ENCODE measurements at regions not wholly inside any gene's neighbourhood (a gene's known extent, or its start where the extent isn't known, plus 50 kb on each side); places are given as distances from the start of the nearest gene placed in this dataset.

DNA sequence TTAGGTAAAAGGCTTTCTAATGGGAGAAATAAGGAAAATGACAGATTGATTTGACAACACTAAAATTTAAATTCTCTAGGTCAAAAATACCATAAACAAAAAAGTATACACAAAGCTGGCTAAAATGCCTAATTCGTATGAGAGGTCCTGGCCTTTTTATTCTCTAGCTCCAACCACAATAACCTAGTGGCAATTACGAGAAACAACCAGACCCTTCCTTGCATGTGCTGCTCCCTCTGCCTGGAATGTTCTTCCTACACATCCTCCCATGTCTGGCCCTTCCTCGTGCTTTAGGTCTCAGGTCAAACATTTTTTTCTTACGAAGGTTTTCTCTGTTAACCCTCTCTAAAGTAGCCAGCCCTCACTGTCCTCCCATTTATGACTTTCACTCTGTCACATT lies 176.4 kb upstream of the PLPPR1 start:
- TF ChIP-seq, protein P1, sequence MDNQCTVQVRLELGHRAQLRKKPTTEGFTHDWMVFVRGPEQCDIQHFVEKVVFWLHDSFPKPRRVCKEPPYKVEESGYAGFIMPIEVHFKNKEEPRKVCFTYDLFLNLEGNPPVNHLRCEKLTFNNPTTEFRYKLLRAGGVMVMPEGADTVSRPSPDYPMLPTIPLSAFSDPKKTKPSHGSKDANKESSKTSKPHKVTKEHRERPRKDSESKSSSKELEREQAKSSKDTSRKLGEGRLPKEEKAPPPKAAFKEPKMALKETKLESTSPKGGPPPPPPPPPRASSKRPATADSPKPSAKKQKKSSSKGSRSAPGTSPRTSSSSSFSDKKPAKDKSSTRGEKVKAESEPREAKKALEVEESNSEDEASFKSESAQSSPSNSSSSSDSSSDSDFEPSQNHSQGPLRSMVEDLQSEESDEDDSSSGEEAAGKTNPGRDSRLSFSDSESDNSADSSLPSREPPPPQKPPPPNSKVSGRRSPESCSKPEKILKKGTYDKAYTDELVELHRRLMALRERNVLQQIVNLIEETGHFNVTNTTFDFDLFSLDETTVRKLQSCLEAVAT (IDR thresholded peaks at IDR 0.05): no peak
- TF ChIP-seq, protein P2, sequence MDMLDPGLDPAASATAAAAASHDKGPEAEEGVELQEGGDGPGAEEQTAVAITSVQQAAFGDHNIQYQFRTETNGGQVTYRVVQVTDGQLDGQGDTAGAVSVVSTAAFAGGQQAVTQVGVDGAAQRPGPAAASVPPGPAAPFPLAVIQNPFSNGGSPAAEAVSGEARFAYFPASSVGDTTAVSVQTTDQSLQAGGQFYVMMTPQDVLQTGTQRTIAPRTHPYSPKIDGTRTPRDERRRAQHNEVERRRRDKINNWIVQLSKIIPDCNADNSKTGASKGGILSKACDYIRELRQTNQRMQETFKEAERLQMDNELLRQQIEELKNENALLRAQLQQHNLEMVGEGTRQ (IDR thresholded peaks at IDR 0.05; ENCODE audit: borderline replicate concordance, low read depth, low read length): no peak
- TF ChIP-seq, protein P3, sequence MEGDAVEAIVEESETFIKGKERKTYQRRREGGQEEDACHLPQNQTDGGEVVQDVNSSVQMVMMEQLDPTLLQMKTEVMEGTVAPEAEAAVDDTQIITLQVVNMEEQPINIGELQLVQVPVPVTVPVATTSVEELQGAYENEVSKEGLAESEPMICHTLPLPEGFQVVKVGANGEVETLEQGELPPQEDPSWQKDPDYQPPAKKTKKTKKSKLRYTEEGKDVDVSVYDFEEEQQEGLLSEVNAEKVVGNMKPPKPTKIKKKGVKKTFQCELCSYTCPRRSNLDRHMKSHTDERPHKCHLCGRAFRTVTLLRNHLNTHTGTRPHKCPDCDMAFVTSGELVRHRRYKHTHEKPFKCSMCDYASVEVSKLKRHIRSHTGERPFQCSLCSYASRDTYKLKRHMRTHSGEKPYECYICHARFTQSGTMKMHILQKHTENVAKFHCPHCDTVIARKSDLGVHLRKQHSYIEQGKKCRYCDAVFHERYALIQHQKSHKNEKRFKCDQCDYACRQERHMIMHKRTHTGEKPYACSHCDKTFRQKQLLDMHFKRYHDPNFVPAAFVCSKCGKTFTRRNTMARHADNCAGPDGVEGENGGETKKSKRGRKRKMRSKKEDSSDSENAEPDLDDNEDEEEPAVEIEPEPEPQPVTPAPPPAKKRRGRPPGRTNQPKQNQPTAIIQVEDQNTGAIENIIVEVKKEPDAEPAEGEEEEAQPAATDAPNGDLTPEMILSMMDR (IDR thresholded peaks at IDR 0.05 in 2 of 3, conservative IDR thresholded peaks at IDR 0.05 in 1 of 3; ENCODE audit: control insufficient read depth in 2 of 3, extremely low read depth in 1 of 3, insufficient read depth in 1 of 3, low read depth in 3 of 3, low read length in 3 of 3): no peak
- TF ChIP-seq FOXM1 (IDR thresholded peaks at IDR 0.05; ENCODE audit: low read depth, low read length): no peak
